Lung (tissue), 11 donors: ENCODE measurements at regions not wholly inside any gene's neighbourhood (a gene's known extent, or its start where the extent isn't known, plus 50 kb on each side); places are given as distances from the start of the nearest gene placed in this dataset.

Source experiments
- ATAC-seq: fragments of 200-7000 bp; cut with Tn5 transposase; one replicate; pipeline ENCODE4 v1.9.1; 2020; ENCODE audit warnings: moderate number of reproducible peaks; ENCODE audit not compliant: insufficient read depth, low FRiP score
- DNase-seq, 3 donors: peaks; one replicate each; pipeline ENCODE4 v3.0.0-alpha.2; 2013 to 2017
- H3K27ac ChIP-seq, 2 donors: one replicate each; pipeline ENCODE4 v1.5.1; 2013; ENCODE audit warnings: mild to moderate bottlenecking in 2 of 2, moderate library complexity in 2 of 2, control low read depth in 1 of 2, inconsistent platforms in 1 of 2, low read depth in 1 of 2, low read length in 1 of 2
- H3K27me3 ChIP-seq, 3 donors: one replicate each; pipeline ENCODE4 v1.5.1; 2013; ENCODE audit warnings: low read length in 2 of 3; ENCODE audit not compliant: control insufficient read depth in 3 of 3, insufficient read depth in 3 of 3
- H3K36me3 ChIP-seq, 4 donors: one replicate each; pipeline ENCODE4 v1.5.1; 2013; ENCODE audit warnings: low read length in 4 of 4, mild to moderate bottlenecking in 1 of 4, moderate library complexity in 1 of 4; ENCODE audit not compliant: control insufficient read depth in 4 of 4, insufficient read depth in 4 of 4
- H3K4me1 ChIP-seq, 5 donors: one replicate each; pipeline ENCODE4 v1.5.1; 2013; ENCODE audit warnings: low read length in 5 of 5, mild to moderate bottlenecking in 2 of 5, moderate library complexity in 1 of 5; ENCODE audit not compliant: control insufficient read depth in 5 of 5, insufficient read depth in 5 of 5
- H3K4me3 ChIP-seq: one replicate; pipeline ENCODE4 v1.5.1; 2013; ENCODE audit warnings: mild to moderate bottlenecking, control low read depth, moderate library complexity
- H3K9ac ChIP-seq, 2 donors: one replicate each; pipeline ENCODE4 v1.5.1; 2013; ENCODE audit warnings: low read length in 2 of 2, control low read depth in 1 of 2; ENCODE audit not compliant: insufficient read depth in 1 of 2
- H3K9me3 ChIP-seq, 4 donors: one replicate each; pipeline ENCODE4 v1.5.1; 2013; ENCODE audit warnings: low read length in 3 of 4, mild to moderate bottlenecking in 1 of 4, moderate library complexity in 1 of 4; ENCODE audit not compliant: control insufficient read depth in 4 of 4, insufficient read depth in 3 of 4
- CTCF ChIP-seq: IDR thresholded peaks from 2 replicates; pipeline ENCODE4 v1.5.1; 2012; ENCODE audit warnings: mild to moderate bottlenecking; ENCODE audit errors: control extremely low read depth, extremely low read depth
- WGBS, 2 donors: extraction: QIAGEN DNeasy Blood & Tissue Kit; methylation state at CpG; one replicate each; pipeline ENCODE4 v1.1.7; 2013; 5-methylcytosine and 5-hydroxymethylcytosine counted together
- donor health status: control.
- donor health status: control.
- donor health status: Bipolar disorder and iron deficiency.
- donor health status: healthy.
- donor health status: DM: yes; HTN: yes; CAD: no.

DNA sequence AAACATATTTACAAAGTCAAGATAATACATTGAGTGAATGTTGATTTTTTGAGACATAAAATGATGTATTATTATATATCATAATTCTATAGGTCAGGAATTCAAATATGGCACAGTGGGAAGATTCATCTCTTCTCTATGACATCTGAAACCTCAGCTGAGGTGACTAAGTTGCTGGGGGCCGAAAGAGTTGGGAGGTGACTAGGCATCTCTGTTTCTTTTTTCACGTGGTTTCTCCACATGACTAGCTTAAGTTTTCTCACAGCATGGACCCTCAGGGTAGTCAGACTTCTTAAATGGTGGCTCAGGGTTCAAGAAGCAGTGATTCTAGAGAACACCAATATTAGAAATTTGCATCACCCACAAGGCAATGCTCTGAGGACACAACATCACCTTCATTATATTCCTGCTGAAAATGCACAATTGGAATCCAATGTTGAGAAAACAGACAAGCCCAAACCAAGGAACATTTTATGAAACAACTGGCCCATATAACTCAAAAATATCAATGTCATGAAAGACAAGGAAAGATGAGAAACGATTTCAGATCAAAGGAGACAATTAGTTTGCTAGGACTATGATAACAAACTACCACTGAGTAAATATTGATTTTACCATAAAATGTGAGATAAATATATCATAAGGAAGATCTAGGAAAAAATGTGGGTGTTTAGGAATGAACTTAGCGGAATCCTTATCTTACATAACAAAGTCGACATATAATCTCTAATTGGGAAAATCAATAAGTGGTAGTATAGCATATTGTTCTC, 273.3 kb upstream of the IRAK1BP1 start:
- H3K27ac ChIP-seq = no peak overlapping the region
- H3K4me1 ChIP-seq = no peaks in the 10 kb centered on the region
- 79 to 86% methylated on average over 5 of the region's 5 CpGs for WGBS, 2 donors
- ATAC-seq = no peak
- no peaks in the 10 kb centered on the region for H3K27me3 ChIP-seq
- no peaks in the 10 kb centered on the region for H3K36me3 ChIP-seq
- peaks cover 0 to 3% (median 0%) of the 10 kb centered on the region in 4 donors for H3K9me3 ChIP-seq
- no peak for DNase-seq
- H3K4me3 ChIP-seq = no peak overlapping the region
- no peak for TF ChIP-seq CTCF
- no peak overlapping the region for H3K9ac ChIP-seq

DNA sequence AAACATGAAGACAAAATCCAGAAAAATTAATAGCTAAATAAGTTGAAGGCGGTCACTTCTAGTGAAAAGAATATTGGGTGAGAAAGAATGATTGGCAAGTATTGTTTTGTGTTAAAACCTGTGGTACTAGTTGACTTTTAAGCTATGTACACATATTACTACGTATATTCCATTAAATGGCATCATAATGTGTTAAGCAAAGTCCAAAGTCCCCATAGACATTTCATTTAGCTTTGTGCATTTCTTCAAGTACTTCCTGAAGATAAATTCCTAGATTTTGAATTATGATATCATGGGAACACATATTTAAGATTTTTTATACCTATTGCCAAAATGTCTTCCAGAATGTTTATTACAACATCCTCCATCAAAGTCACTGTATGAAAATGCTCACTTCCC, 272.7 kb upstream of the IRAK1BP1 start:
- no peak overlapping the region for H3K4me3 ChIP-seq
- WGBS, 2 donors = 76 to 80% methylated on average over 2 of the region's 2 CpGs
- DNase-seq = no peak
- no peak overlapping the region for H3K27ac ChIP-seq
- TF ChIP-seq CTCF = no peak
- no peaks in the 10 kb centered on the region for H3K4me1 ChIP-seq
- no peak for ATAC-seq
- H3K9ac ChIP-seq = no peak overlapping the region
- no peaks in the 10 kb centered on the region for H3K27me3 ChIP-seq
- H3K36me3 ChIP-seq = no peaks in the 10 kb centered on the region
- peaks cover 0 to 3% (median 0%) of the 10 kb centered on the region in 4 donors for H3K9me3 ChIP-seq

- Histone ChIP-seq H3K27me3 (no peaks in the 10 kb centered on the region), H3K4me1 (no peaks in the 10 kb centered on the region), H3K27ac (no peak overlapping the region), H3K9me3 (peaks cover 0 to 3% (median 0%) of the 10 kb centered on the region in 4 donors), H3K4me3 (no peak overlapping the region), H3K9ac (no peak overlapping the region), H3K36me3 (no peaks in the 10 kb centered on the region)
- ATAC-seq (no peak), DNase-seq (no peak)
- 81 to 88% methylated on average over 5 of the region's 5 CpGs for WGBS, 2 donors
- no peak for TF ChIP-seq CTCF
Measured at GRCh38 chr6:78597966-78598365, 269.4 kb upstream of the IRAK1BP1 start.
